H9 (cell line): ENCODE measurements at regions not wholly inside any gene's neighbourhood (a gene's known extent, or its start where the extent isn't known, plus 50 kb on each side); places are given as distances from the start of the nearest gene placed in this dataset.

Experiments
- DNase-seq: peaks from one replicate; pipeline ENCODE4 v3.0.0-alpha.2; 2017
- H2AFZ ChIP-seq: one replicate; pipeline ENCODE4 v1.6.1; 2013; ENCODE audit warnings: mild to moderate bottlenecking, low read length, control low read depth, moderate library complexity
- H2AK5ac ChIP-seq: 2 replicates; pipeline ENCODE4 v1.6.1; 2013; ENCODE audit warnings: low read length, control low read depth, mixed read lengths; ENCODE audit not compliant: insufficient read length
- H2BK120ac ChIP-seq: one replicate; pipeline ENCODE4 v1.6.1; 2013; ENCODE audit warnings: low read depth, mild to moderate bottlenecking, low read length, control low read depth, inconsistent platforms; ENCODE audit not compliant: poor library complexity, severe bottlenecking
- H2BK12ac ChIP-seq: 2 replicates; pipeline ENCODE4 v1.6.1; 2013; ENCODE audit warnings: low read length, control low read depth, mixed read lengths, low read depth; ENCODE audit not compliant: insufficient read length
- H2BK15ac ChIP-seq: 2 replicates; pipeline ENCODE4 v1.6.1; 2013; ENCODE audit warnings: low read depth, low read length, control low read depth
- H2BK20ac ChIP-seq: one replicate; pipeline ENCODE4 v1.6.1; 2013; ENCODE audit warnings: low read depth, mild to moderate bottlenecking, low read length, control low read depth, inconsistent platforms; ENCODE audit not compliant: poor library complexity, severe bottlenecking
- H2BK5ac ChIP-seq: 2 replicates; pipeline ENCODE4 v1.6.1; 2013; ENCODE audit warnings: low read length, control low read depth, mixed read lengths; ENCODE audit not compliant: insufficient read length
- H3K14ac ChIP-seq: 2 replicates; pipeline ENCODE4 v1.6.1; 2013; ENCODE audit warnings: low read length, control low read depth; ENCODE audit not compliant: insufficient read depth
- H3K18ac ChIP-seq: 2 replicates; pipeline ENCODE4 v1.6.1; 2013; ENCODE audit warnings: low read depth, mild to moderate bottlenecking, mixed read lengths, low read length, control low read depth; ENCODE audit not compliant: insufficient read length
- H3K23ac ChIP-seq: 2 replicates; pipeline ENCODE4 v1.6.1; 2013; ENCODE audit warnings: low read length, control low read depth, mixed read lengths, low read depth; ENCODE audit not compliant: insufficient read length
- H3K23me2 ChIP-seq: 2 replicates; pipeline ENCODE4 v1.6.1; 2013; ENCODE audit warnings: low read depth, mild to moderate bottlenecking, mixed read lengths, low read length, control low read depth; ENCODE audit not compliant: insufficient read length, poor library complexity, severe bottlenecking
- H3K27ac ChIP-seq: 2 replicates; pipeline ENCODE4 v1.5.1; 2013; ENCODE audit warnings: low read length, control low read depth, mixed read lengths, low read depth; ENCODE audit not compliant: insufficient read length
- H3K27me3 ChIP-seq: 2 replicates; pipeline ENCODE4 v1.6.1; 2013; ENCODE audit warnings: low read length, control low read depth, inconsistent platforms; ENCODE audit not compliant: insufficient read depth
- H3K4ac ChIP-seq: 2 replicates; pipeline ENCODE4 v1.6.1; 2013; ENCODE audit warnings: low read depth, mild to moderate bottlenecking, control low read depth, inconsistent platforms, low read length, moderate library complexity
- H3K4me1 ChIP-seq: 2 replicates; pipeline ENCODE4 v1.6.1; 2013; ENCODE audit warnings: low read length, control low read depth, inconsistent platforms; ENCODE audit not compliant: insufficient read depth
- H3K4me2 ChIP-seq: 2 replicates; pipeline ENCODE4 v1.6.1; 2013; ENCODE audit warnings: low read length, control low read depth, mixed read lengths; ENCODE audit not compliant: insufficient read length, insufficient read depth
- H3K56ac ChIP-seq: 2 replicates; pipeline ENCODE4 v1.6.1; 2013; ENCODE audit warnings: low read depth, mild to moderate bottlenecking, mixed read lengths, low read length, control low read depth; ENCODE audit not compliant: insufficient read length
- H3K79me1 ChIP-seq: 2 replicates; pipeline ENCODE4 v1.6.1; 2013; ENCODE audit warnings: low read depth, mild to moderate bottlenecking, moderate library complexity, low read length, control low read depth, inconsistent platforms; ENCODE audit not compliant: insufficient read depth, poor library complexity, severe bottlenecking
- H3K79me2 ChIP-seq: 2 replicates; pipeline ENCODE4 v1.6.1; 2013; ENCODE audit warnings: low read length, control low read depth, inconsistent platforms; ENCODE audit not compliant: insufficient read depth
- H3K9ac ChIP-seq: 2 replicates; pipeline ENCODE4 v1.6.1; 2013; ENCODE audit warnings: low read length, control low read depth, mixed read lengths; ENCODE audit not compliant: insufficient read length; ENCODE audit errors: extremely low read depth
- H3K9me3 ChIP-seq: one replicate; pipeline ENCODE4 v1.6.1; 2013; ENCODE audit warnings: low read depth, low read length, inconsistent platforms; ENCODE audit not compliant: control insufficient read depth
- H3T11ph ChIP-seq: one replicate; pipeline ENCODE4 v1.6.1; 2013; ENCODE audit warnings: mild to moderate bottlenecking, low read length, control low read depth, inconsistent platforms
- H4K20me1 ChIP-seq: one replicate; pipeline ENCODE4 v1.6.1; 2013; ENCODE audit not compliant: control insufficient read depth, insufficient read length, insufficient read depth
- H4K5ac ChIP-seq: 2 replicates; pipeline ENCODE4 v1.6.1; 2013; ENCODE audit warnings: low read depth, mild to moderate bottlenecking, mixed read lengths, low read length, control low read depth; ENCODE audit not compliant: insufficient read length
- H4K8ac ChIP-seq: replicated peaks from 2 replicates; pipeline ENCODE4 v1.6.1; 2013; ENCODE audit warnings: low read length, control low read depth, mixed read lengths, low read depth; ENCODE audit not compliant: insufficient read length
- H4K91ac ChIP-seq: 2 replicates; pipeline ENCODE4 v1.6.1; 2013; ENCODE audit warnings: low read depth, mild to moderate bottlenecking, moderate library complexity, mixed read lengths, low read length, control low read depth; ENCODE audit not compliant: insufficient read length
- H3K27ac Mint-ChIP-seq, 3 experiments: 2 replicates in 2 of 3; 3 replicates in 1 of 3; pipeline ENCODE4 v1.8.0; 2020 to 2021; ENCODE audit warnings: mixed read lengths in 3 of 3, mild to moderate bottlenecking in 1 of 3, moderate library complexity in 1 of 3
- H3K27me3 Mint-ChIP-seq: 2 replicates; pipeline ENCODE4 v1.8.0; 2021; ENCODE audit warnings: low read depth, mild to moderate bottlenecking, moderate library complexity, mixed read lengths
- H3K36me3 Mint-ChIP-seq, 3 experiments: 2 replicates in 2 of 3; 3 replicates in 1 of 3; pipeline ENCODE4 v1.8.0; 2020 to 2021; ENCODE audit warnings: low read depth in 3 of 3, mixed read lengths in 3 of 3; ENCODE audit not compliant: insufficient read depth in 1 of 3
- H3K4me1 Mint-ChIP-seq, 2 experiments: 2 replicates each; pipeline ENCODE4 v1.8.0; 2020; ENCODE audit warnings: mixed read lengths in 2 of 2
- H3K4me3 Mint-ChIP-seq, 2 experiments: 2 replicates in 1 of 2; 3 replicates in 1 of 2; pipeline ENCODE4 v1.8.0; 2020 to 2021; ENCODE audit warnings: mild to moderate bottlenecking in 2 of 2, mixed read lengths in 2 of 2, moderate library complexity in 1 of 2
- H3K9me3 Mint-ChIP-seq, 2 experiments: 2 replicates in 1 of 2; 3 replicates in 1 of 2; pipeline ENCODE4 v1.8.0; 2020; ENCODE audit warnings: mild to moderate bottlenecking in 2 of 2, mixed read lengths in 2 of 2, moderate library complexity in 1 of 2
- CTCF ChIP-seq: fragments of 200-600 bp; sonication (generic); conservative IDR thresholded peaks from 3 replicates; pipeline ENCODE4 v1.8.0; 2021; ENCODE audit warnings: antibody characterized with exemption, mild to moderate bottlenecking
- WGBS: extraction: QIAGEN DNeasy Blood & Tissue Kit; methylation state at CpG from one replicate; pipeline ENCODE4 v1.1.7; 2013; ENCODE audit warnings: missing lambda C conversion rate, low lambda C conversion rate, mixed read lengths; ENCODE audit not compliant: insufficient read length; ENCODE audit errors: extremely low coverage; 5-methylcytosine and 5-hydroxymethylcytosine counted together

- H4K5ac ChIP-seq: no peak overlapping the region
- Mint-ChIP-seq H3K36me3 (no peaks in the 10 kb centered on the region), H3K4me3 (no peak overlapping the region), H3K4me1 (no peaks in the 10 kb centered on the region), H3K27ac (no peak overlapping the region), H3K27me3 (no peaks in the 10 kb centered on the region; the same call in 1 of the 2 replicates), H3K9me3 (no peaks in the 10 kb centered on the region; a peak in 1 of 5 replicates)
- no peak overlapping the region for H2BK15ac ChIP-seq
- H3K27ac ChIP-seq: no peak overlapping the region
- H3K23me2 ChIP-seq: no peaks in the 10 kb centered on the region
- H4K91ac ChIP-seq: no peak overlapping the region
- no peak overlapping the region for H4K8ac ChIP-seq
- no peak overlapping the region for H2AK5ac ChIP-seq
- no peak overlapping the region for H3K18ac ChIP-seq
- H3K79me2 ChIP-seq: no peaks in the 10 kb centered on the region
- no peak overlapping the region for H3K14ac ChIP-seq
- H3K4ac ChIP-seq: no peak overlapping the region
- no peak overlapping the region for H3K4me2 ChIP-seq
- no peaks in the 10 kb centered on the region for H3K9me3 ChIP-seq
- H3K27me3 ChIP-seq: no peaks in the 10 kb centered on the region
- no peak overlapping the region for H3K9ac ChIP-seq
- H2AFZ ChIP-seq: no peak overlapping the region
- no peaks in the 10 kb centered on the region for H3K4me1 ChIP-seq
- no peak overlapping the region for H2BK20ac ChIP-seq
- H2BK12ac ChIP-seq: no peak overlapping the region
- no peak overlapping the region for H3T11ph ChIP-seq
- H2BK120ac ChIP-seq: no peak overlapping the region
- H4K20me1 ChIP-seq: no peaks in the 10 kb centered on the region
- TF ChIP-seq CTCF: no peak
- no peak overlapping the region for H3K23ac ChIP-seq
- H3K56ac ChIP-seq: no peak overlapping the region
- no CpG with 5 or more reads among the region's 5 CpGs for WGBS
- no peak overlapping the region for H2BK5ac ChIP-seq
- no peaks in the 10 kb centered on the region for H3K79me1 ChIP-seq
- no peak for DNase-seq
Measured at GRCh38 chr9:89972535-89972934, 367.7 kb downstream of the GADD45G start.
